ENCODE measurements at regions not wholly inside any gene's neighbourhood (a gene's known extent, or its start where the extent isn't known, plus 50 kb on each side); places are given as distances from the start of the nearest gene placed in this dataset.

GRCh38 chr14:26870722-26871617, 273.1 kb upstream of the NOVA1 start:
- Histone ChIP-seq H3K9ac (no peak overlapping the region), H3K9me3 (no peaks in the 10 kb centered on the region), H3K27me3 (no peaks in the 10 kb centered on the region), H3K4me1 (no peaks in the 10 kb centered on the region), H3K4me2 (no peak overlapping the region), H3K27ac (no peak overlapping the region), H4K20me1 (no peaks in the 10 kb centered on the region), H3K36me3 (no peaks in the 10 kb centered on the region), H3K4me3 (no peak overlapping the region)
- no peak for TF ChIP-seq Cebpa-rat (IDR thresholded peaks at IDR 0.05)

GRCh38 chr14:26872515-26873361, 274.9 kb upstream of the NOVA1 start:
- TF ChIP-seq Cebpa-rat (IDR thresholded peaks at IDR 0.05): no peak
- H3K9me3 ChIP-seq: no peaks in the 10 kb centered on the region
- no peak overlapping the region for H3K4me3 ChIP-seq
- no peaks in the 10 kb centered on the region for H3K4me1 ChIP-seq
- no peaks in the 10 kb centered on the region for H3K36me3 ChIP-seq
- H3K4me2 ChIP-seq: no peak overlapping the region
- H3K27ac ChIP-seq: no peak overlapping the region
- no peaks in the 10 kb centered on the region for H4K20me1 ChIP-seq
- H3K9ac ChIP-seq: no peak overlapping the region
- no peaks in the 10 kb centered on the region for H3K27me3 ChIP-seq

- no peak for TF ChIP-seq Cebpa-rat (IDR thresholded peaks at IDR 0.05)
Measured at GRCh38 chr14:26873362-26873960, 275.6 kb upstream of the NOVA1 start.

GRCh38 chr14:26887847-26888246, 290.0 kb upstream of the NOVA1 start:
- no peak overlapping the region for H3K4me3 ChIP-seq
- H3K36me3 ChIP-seq: no peaks in the 10 kb centered on the region
- H3K9ac ChIP-seq: no peak overlapping the region
- H3K27ac ChIP-seq: no peak overlapping the region
- no peaks in the 10 kb centered on the region for H3K4me1 ChIP-seq
- no peaks in the 10 kb centered on the region; the same call in 1 of the 2 replicates for H3K9me3 ChIP-seq
- no peaks in the 10 kb centered on the region for H3K27me3 ChIP-seq
- H3K4me2 ChIP-seq: no peak overlapping the region
- H4K20me1 ChIP-seq: no peaks in the 10 kb centered on the region
- TF ChIP-seq Cebpa-rat (IDR thresholded peaks at IDR 0.05): no peak

More at GRCh38 chr14:26873362-26873960, 275.6 kb upstream of the NOVA1 start:
- Histone ChIP-seq H3K4me3 (no peak overlapping the region), H3K9me3 (no peaks in the 10 kb centered on the region), H3K9ac (no peak overlapping the region), H3K27ac (no peak overlapping the region), H4K20me1 (no peaks in the 10 kb centered on the region), H3K36me3 (no peaks in the 10 kb centered on the region), H3K27me3 (no peaks in the 10 kb centered on the region), H3K4me2 (no peak overlapping the region), H3K4me1 (no peaks in the 10 kb centered on the region)

GRCh38 chr14:26888592-26888991, 290.8 kb upstream of the NOVA1 start:
- no peak overlapping the region for H3K4me2 ChIP-seq
- no peak overlapping the region for H3K4me3 ChIP-seq
- TF ChIP-seq Cebpa-rat (IDR thresholded peaks at IDR 0.05): no peak
- H4K20me1 ChIP-seq: no peaks in the 10 kb centered on the region
- no peaks in the 10 kb centered on the region for H3K4me1 ChIP-seq
- no peak overlapping the region for H3K27ac ChIP-seq
- no peaks in the 10 kb centered on the region for H3K9me3 ChIP-seq
- no peaks in the 10 kb centered on the region for H3K36me3 ChIP-seq
- H3K9ac ChIP-seq: no peak overlapping the region
- no peaks in the 10 kb centered on the region for H3K27me3 ChIP-seq

- no peak overlapping the region for H3K4me2 ChIP-seq
- H3K9me3 ChIP-seq: 0 out of 2 replicates have a peak, but pooled peaks cover 7% of the 10 kb centered on the region
- H3K36me3 ChIP-seq: no peaks in the 10 kb centered on the region
- H3K27ac ChIP-seq: no peak overlapping the region
- H3K4me3 ChIP-seq: no peak overlapping the region
- TF ChIP-seq Cebpa-rat (IDR thresholded peaks at IDR 0.05): no peak
- H3K27me3 ChIP-seq: no peaks in the 10 kb centered on the region
- H3K4me1 ChIP-seq: no peaks in the 10 kb centered on the region
- H3K9ac ChIP-seq: no peak overlapping the region
- H4K20me1 ChIP-seq: no peaks in the 10 kb centered on the region
Measured at GRCh38 chr14:26896447-26896846, 298.6 kb upstream of the NOVA1 start.

GRCh38 chr14:26897196-26897595, 299.4 kb upstream of the NOVA1 start:
- H3K4me1 ChIP-seq: no peaks in the 10 kb centered on the region
- H3K36me3 ChIP-seq: no peaks in the 10 kb centered on the region
- H3K27ac ChIP-seq: no peak overlapping the region
- H3K4me2 ChIP-seq: no peak overlapping the region
- no peak for TF ChIP-seq Cebpa-rat (IDR thresholded peaks at IDR 0.05)
- no peaks in the 10 kb centered on the region for H3K27me3 ChIP-seq
- H3K9me3 ChIP-seq: 0 out of 2 replicates have a peak, but pooled peaks cover 7% of the 10 kb centered on the region
- H3K4me3 ChIP-seq: no peak overlapping the region
- no peak overlapping the region for H3K9ac ChIP-seq
- no peaks in the 10 kb centered on the region for H4K20me1 ChIP-seq

- no peak overlapping the region for H3K9ac ChIP-seq
- H3K4me1 ChIP-seq: no peaks in the 10 kb centered on the region
- no peak for TF ChIP-seq Cebpa-rat (IDR thresholded peaks at IDR 0.05)
- H3K4me2 ChIP-seq: no peak overlapping the region
- H3K9me3 ChIP-seq: 0 out of 2 replicates have a peak, but pooled peaks cover 7% of the 10 kb centered on the region
- no peaks in the 10 kb centered on the region for H3K27me3 ChIP-seq
- no peak overlapping the region for H3K27ac ChIP-seq
- no peaks in the 10 kb centered on the region for H3K36me3 ChIP-seq
- H4K20me1 ChIP-seq: no peaks in the 10 kb centered on the region
- H3K4me3 ChIP-seq: no peak overlapping the region
Measured at GRCh38 chr14:26905229-26905628, 307.4 kb upstream of the NOVA1 start.

- Histone ChIP-seq H3K4me2 (no peak overlapping the region), H3K27me3 (no peaks in the 10 kb centered on the region), H3K4me3 (no peak overlapping the region), H4K20me1 (no peaks in the 10 kb centered on the region), H3K36me3 (no peaks in the 10 kb centered on the region), H3K9me3 (no peaks in the 10 kb centered on the region), H3K4me1 (no peaks in the 10 kb centered on the region), H3K9ac (no peak overlapping the region), H3K27ac (no peak overlapping the region)
- TF ChIP-seq Cebpa-rat (IDR thresholded peaks at IDR 0.05): no peak
Measured at GRCh38 chr14:26913786-26914185, 316.0 kb upstream of the NOVA1 start.
